NCI-H2196 (cell line): ENCODE measurements at regions not wholly inside any gene's neighbourhood (a gene's known extent, or its start where the extent isn't known, plus 50 kb on each side); places are given as distances from the start of the nearest gene placed in this dataset.
"Not testable (repeated sequence)": the region's sequence is repeated elsewhere in the genome, so short reads cannot be mapped to it uniquely, and the experiment has no call there.

Experiments used
- DNase-seq: peaks from one replicate; lab custom pipeline; 2025; ENCODE audit not compliant: unreplicated experiment; lab: John Stamatoyannopoulos, UW

GRCh38 chr13:44887515-44887914 is 101.8 kb downstream of the NUFIP1 start:
- no peak for DNase-seq

GRCh38 chr13:44884076-44884729 is 105.1 kb downstream of the NUFIP1 start:
- no peak for DNase-seq

GRCh38 chr13:44879452-44880058 is 109.7 kb downstream of the NUFIP1 start:
- DNase-seq, result peak; percentile 2

GRCh38 chr13:44876782-44877324 is 112.4 kb downstream of the NUFIP1 start:
- no peak for DNase-seq

- DNase-seq, result no peak
These were observed 114.2 kb downstream of the NUFIP1 start for GRCh38 chr13:44874886-44875630.

GRCh38 chr13:44874176-44874575 is 115.1 kb downstream of the NUFIP1 start:
- no peak for DNase-seq

- DNase-seq, result no peak
These were observed 115.8 kb downstream of the NUFIP1 start for GRCh38 chr13:44873461-44873860.

- no peak for DNase-seq
These were observed 116.5 kb downstream of the NUFIP1 start for GRCh38 chr13:44872751-44873150.

- peak; percentile 31 for DNase-seq
These were observed 118.8 kb downstream of the NUFIP1 start for GRCh38 chr13:44870456-44870929.

GRCh38 chr13:44869167-44869566 is 120.1 kb downstream of the NUFIP1 start:
- no peak for DNase-seq

- no peak for DNase-seq
These were observed 120.9 kb downstream of the NUFIP1 start for GRCh38 chr13:44868397-44868796.

- DNase-seq, result no peak
These were observed 121.4 kb downstream of the NUFIP1 start for GRCh38 chr13:44867825-44868224.

GRCh38 chr13:44866411-44866911 is 122.8 kb downstream of the NUFIP1 start:
- DNase-seq, result no peak

- no peak for DNase-seq
These were observed 123.4 kb downstream of the NUFIP1 start for GRCh38 chr13:44865722-44866410.

- DNase-seq, result not testable (repeated sequence)
These were observed 125.6 kb downstream of the NUFIP1 start for GRCh38 chr13:44863641-44864040.

GRCh38 chr13:44860454-44860853 is 128.8 kb downstream of the NUFIP1 start:
- no peak for DNase-seq

- no peak for DNase-seq
These were observed 131.5 kb downstream of the NUFIP1 start for GRCh38 chr13:44857736-44858135.

- no peak for DNase-seq
These were observed 132.2 kb downstream of the NUFIP1 start for GRCh38 chr13:44857061-44857460.

- DNase-seq, result no peak
These were observed 133.4 kb downstream of the NUFIP1 start for GRCh38 chr13:44855860-44856259.

- DNase-seq, result peak; percentile 42
These were observed 134.8 kb downstream of the NUFIP1 start for GRCh38 chr13:44854313-44855060.
